OCI-LY3 (cell line): ENCODE measurements at regions not wholly inside any gene's neighbourhood (a gene's known extent, or its start where the extent isn't known, plus 50 kb on each side); places are given as distances from the start of the nearest gene placed in this dataset.
A peak's percentile ranks its signal among the peaks of the same experiment; 100 is the strongest.

Experiments
- H2AFZ ChIP-seq: fragments of 200-600, 300-600 bp; shearing (Covaris generic); 2 replicates; pipeline ENCODE4 v1.6.0; 2014; ENCODE audit warnings: antibody characterized with exemption, low read depth, low read length
- H3K27ac ChIP-seq: fragments of 200-600, 300-600 bp; sonication (generic); 2 replicates; pipeline ENCODE4 v1.5.1; 2014; ENCODE audit warnings: mild to moderate bottlenecking, low read length, moderate library complexity, mixed read lengths
- H3K27me3 ChIP-seq: fragments of 200-600, 300-600 bp; sonication (generic); 2 replicates; pipeline ENCODE4 v1.6.1; 2014; ENCODE audit warnings: low read depth, low read length, mixed read lengths
- H3K36me3 ChIP-seq: fragments of 200-600, 300-600 bp; sonication (generic); replicated peaks from 2 replicates; pipeline ENCODE3; 2014; ENCODE audit warnings: low read depth, low read length, mixed read lengths
- H3K4me1 ChIP-seq: fragments of 300-600, 200-600 bp; sonication (generic); 2 replicates; pipeline ENCODE4 v1.6.1; 2014; ENCODE audit warnings: low read length, mixed read lengths
- H3K4me2 ChIP-seq: fragments of 200-600, 300-600 bp; sonication (generic); 2 replicates; pipeline ENCODE4 v1.6.1; 2014; ENCODE audit warnings: low read length, mixed read lengths
- H3K4me3 ChIP-seq: fragments of 300-600, 200-600 bp; sonication (generic); 2 replicates; pipeline ENCODE4 v1.5.1; 2014; ENCODE audit warnings: antibody characterized with exemption, mild to moderate bottlenecking, low read length, moderate library complexity
- H3K79me2 ChIP-seq: fragments of 300-600, 200-600 bp; shearing (Covaris generic); 2 replicates; pipeline ENCODE4 v1.6.1; 2014; ENCODE audit warnings: mild to moderate bottlenecking, low read length, mixed read lengths
- H3K9ac ChIP-seq: fragments of 300-600, 200-600 bp; shearing (Covaris generic); 2 replicates; pipeline ENCODE4 v1.6.0; 2014; ENCODE audit warnings: mild to moderate bottlenecking, low read length, moderate library complexity
- H3K9me3 ChIP-seq: fragments of 200-600, 300-600 bp; shearing (Covaris generic); 2 replicates; pipeline ENCODE4 v1.6.1; 2014; ENCODE audit warnings: low read length, mixed read lengths; ENCODE audit not compliant: insufficient read depth
- H4K20me1 ChIP-seq: fragments of 200-600, 300-600 bp; sonication (generic); 2 replicates; pipeline ENCODE4 v1.6.1; 2016; ENCODE audit warnings: low read length, mixed read lengths; ENCODE audit not compliant: insufficient read depth
- CTCF ChIP-seq: fragments of 200-600, 300-600 bp; sonication (generic); IDR thresholded peaks from 2 replicates; pipeline ENCODE4 v1.5.1; 2014; ENCODE audit warnings: antibody characterized with exemption, low read length, low read depth
- EZH2phosphoT487 ChIP-seq: fragments of 200-600 bp; shearing (Covaris generic); IDR thresholded peaks from 2 replicates; pipeline ENCODE4 v1.6.1; 2018; ENCODE audit warnings: antibody characterized with exemption, mixed run types, low read depth

GRCh38 chr6:96467814-96468213 lies 53.8 kb upstream of the UFL1 start:
- peaks cover 5% of the 10 kb centered on the region; the same call in 1 of the 2 replicates for H3K4me1 ChIP-seq
- no peaks in the 10 kb centered on the region for H3K36me3 ChIP-seq
- H3K27ac ChIP-seq = no peak overlapping the region
- H3K27me3 ChIP-seq = no peaks in the 10 kb centered on the region
- no peak overlapping the region for H2AFZ ChIP-seq
- no peaks in the 10 kb centered on the region for H3K79me2 ChIP-seq
- no peak overlapping the region for H3K4me3 ChIP-seq
- TF ChIP-seq EZH2phosphoT487 = no peak
- no peak for TF ChIP-seq CTCF
- no peak overlapping the region for H3K9ac ChIP-seq
- H3K4me2 ChIP-seq = no peak overlapping the region
- no peaks in the 10 kb centered on the region for H3K9me3 ChIP-seq
- no peaks in the 10 kb centered on the region for H4K20me1 ChIP-seq

GRCh38 chr6:96468281-96468680 lies 53.3 kb upstream of the UFL1 start:
- Histone ChIP-seq H3K9ac (no peak overlapping the region), H2AFZ (no peak overlapping the region)

GRCh38 chr6:96468681-96469224 lies 52.9 kb upstream of the UFL1 start:
- no peaks in the 10 kb centered on the region for H3K79me2 ChIP-seq
- H4K20me1 ChIP-seq = no peaks in the 10 kb centered on the region
- H3K36me3 ChIP-seq = no peaks in the 10 kb centered on the region
- H3K4me3 ChIP-seq = no peak overlapping the region
- no peaks in the 10 kb centered on the region for H3K27me3 ChIP-seq
- TF ChIP-seq CTCF = peak; percentile 44
- TF ChIP-seq EZH2phosphoT487 = no peak
- H3K4me1 ChIP-seq = peaks cover 5% of the 10 kb centered on the region; the same call in 1 of the 2 replicates
- H3K9ac ChIP-seq = no peak overlapping the region
- no peak overlapping the region for H2AFZ ChIP-seq
- H3K9me3 ChIP-seq = no peaks in the 10 kb centered on the region
- H3K4me2 ChIP-seq = no peak overlapping the region
- no peak overlapping the region for H3K27ac ChIP-seq

More at GRCh38 chr6:96468281-96468680, 53.3 kb upstream of the UFL1 start:
- Histone ChIP-seq H3K27ac (no peak overlapping the region), H3K79me2 (no peaks in the 10 kb centered on the region), H4K20me1 (no peaks in the 10 kb centered on the region), H3K36me3 (no peaks in the 10 kb centered on the region), H3K4me1 (peaks cover 5% of the 10 kb centered on the region; the same call in 1 of the 2 replicates), H3K4me2 (no peak overlapping the region), H3K9me3 (no peaks in the 10 kb centered on the region), H3K4me3 (no peak overlapping the region), H3K27me3 (no peaks in the 10 kb centered on the region)
- TF ChIP-seq CTCF (no peak), EZH2phosphoT487 (no peak)

- Histone ChIP-seq H3K36me3 (no peaks in the 10 kb centered on the region), H2AFZ (no peak overlapping the region), H3K79me2 (no peaks in the 10 kb centered on the region), H3K27ac (no peak overlapping the region), H3K4me2 (no peak overlapping the region), H3K9me3 (no peaks in the 10 kb centered on the region), H3K4me3 (no peak overlapping the region), H3K4me1 (peaks cover 5% of the 10 kb centered on the region; the same call in 1 of the 2 replicates), H3K27me3 (no peaks in the 10 kb centered on the region), H4K20me1 (no peaks in the 10 kb centered on the region), H3K9ac (no peak overlapping the region)
- TF ChIP-seq CTCF = no peak
- TF ChIP-seq EZH2phosphoT487 = no peak
Observed at GRCh38 chr6:96469312-96469711, 52.3 kb upstream of the UFL1 start.
